GM20431 (cell line): ENCODE measurements at regions not wholly inside any gene's neighbourhood (a gene's known extent, or its start where the extent isn't known, plus 50 kb on each side); places are given as distances from the start of the nearest gene placed in this dataset.
"Not testable (repeated sequence)": the region's sequence is repeated elsewhere in the genome, so short reads cannot be mapped to it uniquely, and the experiment has no call there.

Experiments used
- in situ Hi-C: fragments of 300-500 bp; cut with MseI, MboI; formaldehyde crosslinking; loops from one replicate; pipeline ENCODE4 v1.15.0; 2020; ENCODE audit warnings: low sequenced_read_pairs; ENCODE audit not compliant: unreplicated experiment

GRCh38 chr5:108487951-108488350 is 106.1 kb upstream of the FBXL17 start:
- in situ Hi-C loops, result no loop called here

GRCh38 chr5:108484035-108484434 is 102.1 kb upstream of the FBXL17 start:
- in situ Hi-C loops, result no loop called here

- in situ Hi-C loops, result no loop called here
Measured at GRCh38 chr5:108481355-108481931, 99.5 kb upstream of the FBXL17 start.

- in situ Hi-C loops, result no loop called here
Measured at GRCh38 chr5:108472237-108472636, 90.3 kb upstream of the FBXL17 start.

- in situ Hi-C loops, result no loop called here
Measured at GRCh38 chr5:108467563-108467962, 85.7 kb upstream of the FBXL17 start.

GRCh38 chr5:108461628-108462367 is 79.9 kb upstream of the FBXL17 start:
- in situ Hi-C loops, result no loop called here

- in situ Hi-C loops, result no loop called here
Measured at GRCh38 chr5:108459769-108460168, 77.9 kb upstream of the FBXL17 start.

GRCh38 chr5:108451269-108451668 is 69.4 kb upstream of the FBXL17 start:
- in situ Hi-C loops, result no loop called here

GRCh38 chr5:108444130-108444529 is 62.2 kb upstream of the FBXL17 start:
- in situ Hi-C loops, result not testable (repeated sequence)

GRCh38 chr5:108442063-108442651 is 60.3 kb upstream of the FBXL17 start:
- in situ Hi-C loops, result not testable (repeated sequence)

GRCh38 chr5:108437425-108437824 is 55.5 kb upstream of the FBXL17 start:
- in situ Hi-C loops, result no loop called here

GRCh38 chr5:108436696-108437095 is 54.8 kb upstream of the FBXL17 start:
- in situ Hi-C loops, result no loop called here

GRCh38 chr5:108433600-108433999 is 51.7 kb upstream of the FBXL17 start:
- in situ Hi-C loops, result no loop called here

GRCh38 chr5:108432024-108432423 is 50.1 kb upstream of the FBXL17 start:
- in situ Hi-C loops, result no loop called here
